ENCODE measurements at regions not wholly inside any gene's neighbourhood (a gene's known extent, or its start where the extent isn't known, plus 50 kb on each side); places are given as distances from the start of the nearest gene placed in this dataset.

- no peak for FAIRE-seq
Observed at GRCh38 chr5:103498800-103499551, 63.6 kb downstream of the NUDT12 start.

- FAIRE-seq = no peak
Observed at GRCh38 chr5:103498211-103498610, 64.4 kb downstream of the NUDT12 start.

GRCh38 chr5:103497781-103498180 is 64.8 kb downstream of the NUDT12 start:
- no peak for FAIRE-seq

GRCh38 chr5:103490030-103490739 is 72.4 kb downstream of the NUDT12 start:
- no peak for FAIRE-seq

GRCh38 chr5:103489307-103489706 is 73.3 kb downstream of the NUDT12 start:
- FAIRE-seq = no peak

GRCh38 chr5:103487822-103488493 is 74.6 kb downstream of the NUDT12 start:
- FAIRE-seq = no peak

- no peak for FAIRE-seq
Observed at GRCh38 chr5:103487218-103487617, 75.4 kb downstream of the NUDT12 start.

GRCh38 chr5:103486739-103487138 is 75.8 kb downstream of the NUDT12 start:
- FAIRE-seq = no peak

- no peak for FAIRE-seq
Observed at GRCh38 chr5:103480246-103480645, 82.3 kb downstream of the NUDT12 start.

- FAIRE-seq = no peak
Observed at GRCh38 chr5:103477678-103478077, 84.9 kb downstream of the NUDT12 start.

- no peak for FAIRE-seq
Observed at GRCh38 chr5:103476811-103477210, 85.8 kb downstream of the NUDT12 start.

- FAIRE-seq = peak; percentile 91
Observed at GRCh38 chr5:103475629-103476240, 86.9 kb downstream of the NUDT12 start.

GRCh38 chr5:103474677-103475076 is 87.9 kb downstream of the NUDT12 start:
- no peak for FAIRE-seq

- FAIRE-seq = no peak
Observed at GRCh38 chr5:103473725-103474124, 88.9 kb downstream of the NUDT12 start.

GRCh38 chr5:103472830-103473229 is 89.8 kb downstream of the NUDT12 start:
- no peak for FAIRE-seq

GRCh38 chr5:103472265-103472664 is 90.3 kb downstream of the NUDT12 start:
- FAIRE-seq = no peak

GRCh38 chr5:103469288-103470040 is 93.1 kb downstream of the NUDT12 start:
- FAIRE-seq = no peak

- FAIRE-seq = no peak
Observed at GRCh38 chr5:103467831-103468230, 94.8 kb downstream of the NUDT12 start.

GRCh38 chr5:103466495-103466894 is 96.1 kb downstream of the NUDT12 start:
- FAIRE-seq = peak; percentile 43

GRCh38 chr5:103465891-103466290 is 96.7 kb downstream of the NUDT12 start:
- FAIRE-seq = no peak

- no peak for FAIRE-seq
Observed at GRCh38 chr5:103464835-103465484, 97.6 kb downstream of the NUDT12 start.

GRCh38 chr5:103463261-103463660 is 99.3 kb downstream of the NUDT12 start:
- FAIRE-seq = no peak

Measured in A204.1 (cell line).